ENCODE measurements at regions not wholly inside any gene's neighbourhood (a gene's known extent, or its start where the extent isn't known, plus 50 kb on each side); places are given as distances from the start of the nearest gene placed in this dataset.
A peak's percentile ranks its signal among the peaks of the same experiment; 100 is the strongest.

GRCh38 chr4:3868211-3869173, 102.3 kb downstream of the ADRA2C start (continued):
- TF ChIP-seq ILF3 (IDR thresholded peaks at IDR 0.05; ENCODE audit: borderline replicate concordance) (no peak), EGR1 (conservative IDR thresholded peaks at IDR 0.05) (no peak), ATF4 (CRISPR knock-in tag; IDR thresholded peaks at IDR 0.05) (no peak), GATA2 (CRISPR knock-in tag; IDR thresholded peaks at IDR 0.05) (peak; percentile 62), UBTF (IDR thresholded peaks at IDR 0.05; ENCODE audit: borderline replicate concordance in 1 of 2, low read depth in 2 of 2, low read length in 2 of 2) (no peak), ZNF347 (CRISPR knock-in tag; IDR thresholded peaks at IDR 0.05; ENCODE audit: low read depth) (no peak), EHMT2 (IDR thresholded peaks at IDR 0.05) (peak; percentile 91), ZFP1 (CRISPR knock-in tag; IDR thresholded peaks at IDR 0.05) (no peak), MIER1 (IDR thresholded peaks at IDR 0.05; ENCODE audit: low read depth) (peak; percentile 63; the same call in 1 of the 2 replicates), ZNF324 (CRISPR knock-in tag; IDR thresholded peaks at IDR 0.05) (no peak), HNRNPH1 (optimal IDR thresholded peaks at IDR 0.05; ENCODE audit: low read depth, low read length) (no peak)
- TF ChIP-seq, protein P1, sequence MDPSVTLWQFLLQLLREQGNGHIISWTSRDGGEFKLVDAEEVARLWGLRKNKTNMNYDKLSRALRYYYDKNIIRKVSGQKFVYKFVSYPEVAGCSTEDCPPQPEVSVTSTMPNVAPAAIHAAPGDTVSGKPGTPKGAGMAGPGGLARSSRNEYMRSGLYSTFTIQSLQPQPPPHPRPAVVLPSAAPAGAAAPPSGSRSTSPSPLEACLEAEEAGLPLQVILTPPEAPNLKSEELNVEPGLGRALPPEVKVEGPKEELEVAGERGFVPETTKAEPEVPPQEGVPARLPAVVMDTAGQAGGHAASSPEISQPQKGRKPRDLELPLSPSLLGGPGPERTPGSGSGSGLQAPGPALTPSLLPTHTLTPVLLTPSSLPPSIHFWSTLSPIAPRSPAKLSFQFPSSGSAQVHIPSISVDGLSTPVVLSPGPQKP (CRISPR knock-in tag; IDR thresholded peaks at IDR 0.05): no peak
- TF ChIP-seq, protein P2, sequence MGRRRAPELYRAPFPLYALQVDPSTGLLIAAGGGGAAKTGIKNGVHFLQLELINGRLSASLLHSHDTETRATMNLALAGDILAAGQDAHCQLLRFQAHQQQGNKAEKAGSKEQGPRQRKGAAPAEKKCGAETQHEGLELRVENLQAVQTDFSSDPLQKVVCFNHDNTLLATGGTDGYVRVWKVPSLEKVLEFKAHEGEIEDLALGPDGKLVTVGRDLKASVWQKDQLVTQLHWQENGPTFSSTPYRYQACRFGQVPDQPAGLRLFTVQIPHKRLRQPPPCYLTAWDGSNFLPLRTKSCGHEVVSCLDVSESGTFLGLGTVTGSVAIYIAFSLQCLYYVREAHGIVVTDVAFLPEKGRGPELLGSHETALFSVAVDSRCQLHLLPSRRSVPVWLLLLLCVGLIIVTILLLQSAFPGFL (CRISPR knock-in tag; IDR thresholded peaks at IDR 0.05): no peak

All from K562 (cell line).